ENCODE measurements at regions not wholly inside any gene's neighbourhood (a gene's known extent, or its start where the extent isn't known, plus 50 kb on each side); places are given as distances from the start of the nearest gene placed in this dataset.

DNA sequence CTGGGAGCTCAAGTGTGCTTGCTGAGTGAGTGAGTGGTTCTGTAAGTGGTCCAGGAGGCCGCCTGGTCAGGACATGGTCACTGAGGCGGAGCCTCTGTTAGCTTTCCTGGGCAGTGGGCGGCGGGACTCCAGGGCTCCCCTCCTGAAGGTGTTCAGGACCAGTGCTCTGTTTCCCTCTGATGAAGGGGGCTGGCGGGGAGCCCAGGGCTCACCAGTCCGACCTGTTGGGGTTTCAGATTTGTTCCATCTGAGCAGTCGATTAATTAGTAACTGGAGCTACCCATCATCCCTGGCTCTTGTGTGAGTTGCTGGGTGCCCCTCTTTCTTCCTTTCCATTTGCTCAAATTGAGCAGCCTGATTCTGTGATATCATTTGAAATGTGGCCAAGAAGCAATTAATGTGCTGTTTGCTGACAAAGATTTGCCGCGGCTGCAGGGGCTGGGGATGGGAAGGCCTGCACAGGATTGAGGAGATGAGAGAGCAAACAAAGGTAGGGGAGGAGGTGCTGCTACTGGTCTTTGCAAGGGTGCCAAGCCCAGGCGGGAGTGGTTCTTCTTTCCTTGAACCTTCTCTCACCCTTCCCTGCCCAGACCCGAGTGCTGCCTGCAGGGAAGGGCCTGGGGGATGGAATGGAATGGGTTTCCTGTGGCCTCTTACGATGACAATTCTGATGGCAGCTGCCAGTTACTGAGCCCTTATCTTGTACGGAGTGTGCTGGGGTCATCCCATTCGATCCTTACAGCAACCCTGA lies 92.8 kb upstream of the PITX1 start:
- TF ChIP-seq, protein P1, sequence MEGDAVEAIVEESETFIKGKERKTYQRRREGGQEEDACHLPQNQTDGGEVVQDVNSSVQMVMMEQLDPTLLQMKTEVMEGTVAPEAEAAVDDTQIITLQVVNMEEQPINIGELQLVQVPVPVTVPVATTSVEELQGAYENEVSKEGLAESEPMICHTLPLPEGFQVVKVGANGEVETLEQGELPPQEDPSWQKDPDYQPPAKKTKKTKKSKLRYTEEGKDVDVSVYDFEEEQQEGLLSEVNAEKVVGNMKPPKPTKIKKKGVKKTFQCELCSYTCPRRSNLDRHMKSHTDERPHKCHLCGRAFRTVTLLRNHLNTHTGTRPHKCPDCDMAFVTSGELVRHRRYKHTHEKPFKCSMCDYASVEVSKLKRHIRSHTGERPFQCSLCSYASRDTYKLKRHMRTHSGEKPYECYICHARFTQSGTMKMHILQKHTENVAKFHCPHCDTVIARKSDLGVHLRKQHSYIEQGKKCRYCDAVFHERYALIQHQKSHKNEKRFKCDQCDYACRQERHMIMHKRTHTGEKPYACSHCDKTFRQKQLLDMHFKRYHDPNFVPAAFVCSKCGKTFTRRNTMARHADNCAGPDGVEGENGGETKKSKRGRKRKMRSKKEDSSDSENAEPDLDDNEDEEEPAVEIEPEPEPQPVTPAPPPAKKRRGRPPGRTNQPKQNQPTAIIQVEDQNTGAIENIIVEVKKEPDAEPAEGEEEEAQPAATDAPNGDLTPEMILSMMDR (IDR thresholded peaks at IDR 0.05; ENCODE audit: borderline replicate concordance, extremely low read depth, low read length, poor library complexity, severe bottlenecking), result no peak
- TF ChIP-seq EZH2 (IDR thresholded peaks at IDR 0.05; ENCODE audit: borderline replicate concordance, low read depth, low read length, severe bottlenecking), result no peak
